ENCODE measurements at regions not wholly inside any gene's neighbourhood (a gene's known extent, or its start where the extent isn't known, plus 50 kb on each side); places are given as distances from the start of the nearest gene placed in this dataset.

DNA sequence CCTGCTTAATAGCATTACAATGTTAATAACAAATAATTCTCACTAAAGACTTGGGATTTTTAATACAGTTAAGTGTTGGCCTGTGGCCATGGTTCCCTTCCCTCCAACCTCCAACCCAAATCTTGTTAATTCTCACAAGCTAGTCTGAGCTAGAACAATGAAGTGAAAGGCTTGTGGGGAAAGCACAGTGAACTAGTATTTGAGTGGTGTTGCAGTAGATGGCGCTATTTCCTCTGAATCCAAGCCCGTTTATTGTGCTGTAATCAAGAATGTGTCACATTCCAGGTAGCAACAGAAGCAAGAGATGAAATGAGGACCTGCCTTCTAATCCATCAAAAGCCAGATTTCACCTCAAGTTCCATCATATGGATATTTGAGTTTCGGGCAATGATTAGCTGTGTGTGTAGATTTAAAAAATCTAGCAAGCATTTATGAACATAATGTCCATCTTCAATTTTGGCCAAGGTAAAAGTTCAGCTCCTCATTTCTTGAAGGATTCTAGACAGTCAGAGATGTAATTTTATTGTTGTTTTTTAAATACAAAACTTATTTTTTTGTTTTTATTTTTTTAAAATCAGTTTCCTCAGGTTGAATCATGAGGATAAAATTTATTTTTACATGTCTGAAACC lies 160.7 kb downstream of the SQOR start:
- TF ChIP-seq, protein P1, sequence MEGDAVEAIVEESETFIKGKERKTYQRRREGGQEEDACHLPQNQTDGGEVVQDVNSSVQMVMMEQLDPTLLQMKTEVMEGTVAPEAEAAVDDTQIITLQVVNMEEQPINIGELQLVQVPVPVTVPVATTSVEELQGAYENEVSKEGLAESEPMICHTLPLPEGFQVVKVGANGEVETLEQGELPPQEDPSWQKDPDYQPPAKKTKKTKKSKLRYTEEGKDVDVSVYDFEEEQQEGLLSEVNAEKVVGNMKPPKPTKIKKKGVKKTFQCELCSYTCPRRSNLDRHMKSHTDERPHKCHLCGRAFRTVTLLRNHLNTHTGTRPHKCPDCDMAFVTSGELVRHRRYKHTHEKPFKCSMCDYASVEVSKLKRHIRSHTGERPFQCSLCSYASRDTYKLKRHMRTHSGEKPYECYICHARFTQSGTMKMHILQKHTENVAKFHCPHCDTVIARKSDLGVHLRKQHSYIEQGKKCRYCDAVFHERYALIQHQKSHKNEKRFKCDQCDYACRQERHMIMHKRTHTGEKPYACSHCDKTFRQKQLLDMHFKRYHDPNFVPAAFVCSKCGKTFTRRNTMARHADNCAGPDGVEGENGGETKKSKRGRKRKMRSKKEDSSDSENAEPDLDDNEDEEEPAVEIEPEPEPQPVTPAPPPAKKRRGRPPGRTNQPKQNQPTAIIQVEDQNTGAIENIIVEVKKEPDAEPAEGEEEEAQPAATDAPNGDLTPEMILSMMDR (IDR thresholded peaks at IDR 0.05): peak in 3 of 4 experiments; percentile 37 to 51 (median 47)
- no peak for TF ChIP-seq POLR2A (IDR thresholded peaks at IDR 0.05)

All from uterus (tissue), 2 donors.